CD14-positive monocyte (primary cell): ENCODE measurements at regions not wholly inside any gene's neighbourhood (a gene's known extent, or its start where the extent isn't known, plus 50 kb on each side); places are given as distances from the start of the nearest gene placed in this dataset.

Experiments
- DNase-seq, 3 donors: peaks; one replicate each; pipeline ENCODE4 v3.0.0-alpha.2; 2011 to 2022
- H2AFZ ChIP-seq: 2 replicates; pipeline ENCODE4 v1.6.0; 2012; ENCODE audit warnings: mild to moderate bottlenecking, low read depth, low read length, inconsistent platforms; ENCODE audit not compliant: insufficient read depth, poor library complexity, severe bottlenecking
- H3K27ac ChIP-seq, 2 donors: 1 replicate in 1 of 2; 2 replicates in 1 of 2; pipeline ENCODE4 v1.5.1; 2012 to 2013; ENCODE audit warnings: low read length in 2 of 2, control low read depth in 1 of 2, inconsistent platforms in 1 of 2, low read depth in 1 of 2, mild to moderate bottlenecking in 1 of 2
- H3K27me3 ChIP-seq, 2 donors: one replicate each; pipeline versions ENCODE4 v1.6.0 to v1.6.1; 2011 to 2013; ENCODE audit warnings: low read length in 2 of 2; ENCODE audit not compliant: control insufficient read depth in 2 of 2, insufficient read depth in 2 of 2
- H3K36me3 ChIP-seq, 2 donors: replicated peaks in 1 of 2; 1 replicate in 1 of 2; 2 replicates in 1 of 2; pipeline versions ENCODE4 v1.5.1 to v1.6.1; 2012 to 2013; ENCODE audit warnings: low read length in 2 of 2, control low read depth in 1 of 2, inconsistent platforms in 1 of 2, mild to moderate bottlenecking in 1 of 2; ENCODE audit not compliant: insufficient read depth in 2 of 2, control insufficient read depth in 1 of 2
- H3K4me1 ChIP-seq, 2 donors: 1 replicate in 1 of 2; 2 replicates in 1 of 2; pipeline versions ENCODE4 v1.5.1 to v1.6.1; 2012 to 2013; ENCODE audit warnings: low read length in 2 of 2, control low read depth in 1 of 2, inconsistent platforms in 1 of 2, mild to moderate bottlenecking in 1 of 2, moderate library complexity in 1 of 2; ENCODE audit not compliant: insufficient read depth in 2 of 2, control insufficient read depth in 1 of 2
- H3K4me2 ChIP-seq: replicated peaks from 2 replicates; pipeline ENCODE3; 2012; ENCODE audit warnings: low read length, moderate library complexity, mild to moderate bottlenecking; ENCODE audit not compliant: poor library complexity, severe bottlenecking; ENCODE audit errors: extremely low read depth
- H3K4me3 ChIP-seq, 3 experiments: fragments of 200-600 bp in 1 of 3; sonication (generic) in 1 of 3; replicated peaks in 1 of 3; 1 replicate in 2 of 3; 2 replicates in 1 of 3; pipeline ENCODE4 v1.5.1; 2011 to 2013; ENCODE audit warnings: low read length in 3 of 3, mild to moderate bottlenecking in 3 of 3, control low read depth in 2 of 3, low read depth in 2 of 3, inconsistent platforms in 1 of 3, moderate library complexity in 1 of 3
- H3K79me2 ChIP-seq: 2 replicates; pipeline ENCODE4 v1.6.0; 2012; ENCODE audit warnings: mild to moderate bottlenecking, control low read depth, inconsistent platforms, low read length, moderate library complexity; ENCODE audit not compliant: insufficient read depth
- H3K9ac ChIP-seq: 2 replicates; pipeline ENCODE4 v1.6.0; 2017; ENCODE audit warnings: low read length, mild to moderate bottlenecking; ENCODE audit not compliant: insufficient read depth, poor library complexity, severe bottlenecking
- H3K9me3 ChIP-seq, 2 donors: replicated peaks in 1 of 2; 1 replicate in 1 of 2; 2 replicates in 1 of 2; pipeline versions ENCODE4 v1.5.1 to v1.6.1; 2012 to 2013; ENCODE audit warnings: low read length in 2 of 2, control low read depth in 1 of 2; ENCODE audit not compliant: control insufficient read depth in 1 of 2, insufficient read depth in 1 of 2
- H4K20me1 ChIP-seq: 2 replicates; pipeline ENCODE4 v1.6.0; 2012; ENCODE audit warnings: mild to moderate bottlenecking, low read length, control low read depth, moderate library complexity; ENCODE audit not compliant: insufficient read depth
- H3K27ac Mint-ChIP-seq, 7 donors: one replicate each; pipeline ENCODE4 v1.8.0; 2020; ENCODE audit warnings: mild to moderate bottlenecking in 7 of 7, mixed read lengths in 7 of 7, moderate library complexity in 6 of 7, inconsistent platforms in 2 of 7
- H3K27me3 Mint-ChIP-seq, 3 donors: one replicate each; pipeline ENCODE4 v1.8.0; 2021 to 2022; ENCODE audit warnings: low read depth in 3 of 3, mild to moderate bottlenecking in 3 of 3, mixed read lengths in 3 of 3, moderate library complexity in 3 of 3, inconsistent platforms in 1 of 3
- H3K36me3 Mint-ChIP-seq, 2 donors: one replicate each; pipeline ENCODE4 v1.8.0; 2020; ENCODE audit warnings: mixed read lengths in 2 of 2, inconsistent platforms in 1 of 2, mild to moderate bottlenecking in 1 of 2
- H3K4me1 Mint-ChIP-seq: one replicate; pipeline ENCODE4 v1.8.0; 2020; ENCODE audit warnings: mild to moderate bottlenecking, mixed read lengths
- H3K4me3 Mint-ChIP-seq, 2 donors: one replicate each; pipeline ENCODE4 v1.8.0; 2020; ENCODE audit warnings: mild to moderate bottlenecking in 2 of 2, mixed read lengths in 2 of 2, moderate library complexity in 1 of 2
- H3K9me3 Mint-ChIP-seq, 7 donors: one replicate each; pipeline ENCODE4 v1.8.0; 2020 to 2022; ENCODE audit warnings: mixed read lengths in 7 of 7, mild to moderate bottlenecking in 6 of 7, moderate library complexity in 6 of 7, inconsistent platforms in 2 of 7
- CTCF ChIP-seq: fragments of 200-600 bp; IDR thresholded peaks from one replicate; pipeline ENCODE4 v1.8.0; 2022; ENCODE audit warnings: antibody characterized with exemption, mild to moderate bottlenecking
- WGBS: methylation state at CpG from one replicate; pipeline ENCODE4 v1.1.5; 2013; ENCODE audit warnings: missing lambda C conversion rate; ENCODE audit not compliant: insufficient coverage; 5-methylcytosine and 5-hydroxymethylcytosine counted together
- intact Hi-C, 2 donors: fragments of 100-400 bp; cut with micrococcal nuclease; formaldehyde crosslinking; loops; one replicate each; pipeline versions ENCODE4 v1.15.0 to v1.15.1; 2023

- Histone ChIP-seq H3K79me2 (no peaks in the 10 kb centered on the region), H3K4me1 (no peaks in the 10 kb centered on the region), H3K9me3 (no peaks in the 10 kb centered on the region), H4K20me1 (no peaks in the 10 kb centered on the region), H3K27me3 (no peaks in the 10 kb centered on the region), H3K36me3 (no peaks in the 10 kb centered on the region), H3K4me3 (no peak overlapping the region), H2AFZ (no peak overlapping the region), H3K27ac (no peak overlapping the region), H3K4me2 (no peak overlapping the region), H3K9ac (no peak overlapping the region)
- Mint-ChIP-seq H3K4me1 (no peaks in the 10 kb centered on the region), H3K9me3 (peaks cover 0 to 3% (median 2%) of the 10 kb centered on the region in 7 donors), H3K36me3 (no peaks in the 10 kb centered on the region), H3K27me3 (peaks cover 0 to 3% (median 0%) of the 10 kb centered on the region in 3 donors), H3K27ac (no peak overlapping the region), H3K4me3 (no peak overlapping the region)
- no peak for DNase-seq
- intact Hi-C loops = no loop called here
- WGBS = no CpG with 5 or more reads among the region's 2 CpGs
- TF ChIP-seq CTCF = no peak
Observed at GRCh38 chr13:107157271-107157670, 589.3 kb upstream of the ARGLU1 start.

DNA sequence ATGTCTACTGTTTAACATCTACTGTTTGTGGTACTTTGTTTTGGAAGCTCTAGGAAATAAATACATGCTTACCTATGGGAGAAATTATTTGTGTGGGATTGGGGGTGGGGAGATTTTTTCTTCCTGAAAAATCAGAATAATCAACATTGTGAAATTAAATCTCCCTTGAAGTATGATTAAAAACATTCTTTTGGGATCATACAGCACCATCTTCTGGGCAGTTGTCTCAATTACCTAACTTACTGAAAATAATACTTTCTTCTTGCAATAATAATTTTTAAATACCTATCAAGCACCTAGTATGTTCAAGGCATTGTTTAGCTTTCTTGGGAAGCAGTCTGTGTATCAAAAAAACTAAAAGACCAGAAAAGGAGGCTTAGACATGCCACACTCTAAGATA, 576.5 kb upstream of the ARGLU1 start:
- Histone ChIP-seq H4K20me1 (no peaks in the 10 kb centered on the region), H3K79me2 (no peaks in the 10 kb centered on the region), H3K9ac (no peak overlapping the region), H3K36me3 (no peaks in the 10 kb centered on the region), H3K27me3 (no peaks in the 10 kb centered on the region), H3K27ac (no peak overlapping the region), H3K4me2 (no peak overlapping the region), H3K4me3 (no peak overlapping the region), H3K9me3 (no peaks in the 10 kb centered on the region), H3K4me1 (no peaks in the 10 kb centered on the region), H2AFZ (no peak overlapping the region)
- Mint-ChIP-seq H3K9me3 (peaks cover 0 to 4% (median 0%) of the 10 kb centered on the region in 7 donors), H3K36me3 (no peaks in the 10 kb centered on the region), H3K27me3 (peaks cover 0 to 2% (median 2%) of the 10 kb centered on the region in 3 donors), H3K4me1 (no peaks in the 10 kb centered on the region), H3K27ac (no peak overlapping the region), H3K4me3 (no peak overlapping the region)
- no peak for TF ChIP-seq CTCF
- no peak for DNase-seq
- intact Hi-C loops = no loop called here
